Neural progenitor cell (in vitro differentiated cells): ENCODE measurements at regions not wholly inside any gene's neighbourhood (a gene's known extent, or its start where the extent isn't known, plus 50 kb on each side); places are given as distances from the start of the nearest gene placed in this dataset.

Experiments
- EZH2 ChIP-seq: fragments of 200-600 bp; sonication (generic); IDR thresholded peaks from 2 replicates; pipeline ENCODE4 v1.6.1; 2017; ENCODE audit warnings: antibody characterized with exemption, mild to moderate bottlenecking, moderate library complexity
- TF ChIP-seq, protein P1 (sequence below): fragments of 200-600 bp; sonication (generic); IDR thresholded peaks from 2 replicates; pipeline ENCODE4 v1.5.1; 2017; ENCODE audit warnings: antibody characterized with exemption, mild to moderate bottlenecking

DNA sequence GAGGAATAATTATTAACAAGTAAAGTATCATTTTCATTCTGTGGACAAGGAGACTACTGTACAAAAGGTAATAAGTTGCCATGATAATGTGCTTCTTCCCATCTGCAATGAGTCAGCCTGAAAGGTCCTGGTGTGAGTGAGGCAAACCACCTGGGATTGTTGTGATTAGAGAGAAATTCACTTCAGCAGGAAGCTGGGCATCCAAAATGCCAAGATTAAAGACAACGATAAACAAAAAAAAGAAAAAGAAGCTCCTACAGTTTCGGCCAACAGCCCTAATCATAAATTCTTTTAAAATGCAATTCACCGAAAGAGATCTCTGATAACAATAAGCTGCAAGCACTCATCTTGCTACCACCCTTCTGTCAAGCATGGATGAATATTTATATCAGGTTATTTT, 507.8 kb downstream of the TUSC7 start:
- TF ChIP-seq, protein P1, sequence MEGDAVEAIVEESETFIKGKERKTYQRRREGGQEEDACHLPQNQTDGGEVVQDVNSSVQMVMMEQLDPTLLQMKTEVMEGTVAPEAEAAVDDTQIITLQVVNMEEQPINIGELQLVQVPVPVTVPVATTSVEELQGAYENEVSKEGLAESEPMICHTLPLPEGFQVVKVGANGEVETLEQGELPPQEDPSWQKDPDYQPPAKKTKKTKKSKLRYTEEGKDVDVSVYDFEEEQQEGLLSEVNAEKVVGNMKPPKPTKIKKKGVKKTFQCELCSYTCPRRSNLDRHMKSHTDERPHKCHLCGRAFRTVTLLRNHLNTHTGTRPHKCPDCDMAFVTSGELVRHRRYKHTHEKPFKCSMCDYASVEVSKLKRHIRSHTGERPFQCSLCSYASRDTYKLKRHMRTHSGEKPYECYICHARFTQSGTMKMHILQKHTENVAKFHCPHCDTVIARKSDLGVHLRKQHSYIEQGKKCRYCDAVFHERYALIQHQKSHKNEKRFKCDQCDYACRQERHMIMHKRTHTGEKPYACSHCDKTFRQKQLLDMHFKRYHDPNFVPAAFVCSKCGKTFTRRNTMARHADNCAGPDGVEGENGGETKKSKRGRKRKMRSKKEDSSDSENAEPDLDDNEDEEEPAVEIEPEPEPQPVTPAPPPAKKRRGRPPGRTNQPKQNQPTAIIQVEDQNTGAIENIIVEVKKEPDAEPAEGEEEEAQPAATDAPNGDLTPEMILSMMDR, result no peak
- no peak for TF ChIP-seq EZH2
